Retinal pigment epithelial cell (primary cell): ENCODE measurements at regions not wholly inside any gene's neighbourhood (a gene's known extent, or its start where the extent isn't known, plus 50 kb on each side); places are given as distances from the start of the nearest gene placed in this dataset.

Experiments used
- DNase-seq: peaks from one replicate; pipeline ENCODE4 v3.0.0-alpha.2; 2010; ENCODE audit warnings: low read depth
- H3K4me3 ChIP-seq: 2 replicates; pipeline ENCODE4 v1.5.1; 2011; ENCODE audit warnings: mild to moderate bottlenecking, low read length, control low read depth, moderate library complexity
- CTCF ChIP-seq: conservative IDR thresholded peaks from 2 replicates; pipeline ENCODE4 v1.5.1; 2011; ENCODE audit warnings: low read depth, low read length, control low read depth, inconsistent platforms

DNA sequence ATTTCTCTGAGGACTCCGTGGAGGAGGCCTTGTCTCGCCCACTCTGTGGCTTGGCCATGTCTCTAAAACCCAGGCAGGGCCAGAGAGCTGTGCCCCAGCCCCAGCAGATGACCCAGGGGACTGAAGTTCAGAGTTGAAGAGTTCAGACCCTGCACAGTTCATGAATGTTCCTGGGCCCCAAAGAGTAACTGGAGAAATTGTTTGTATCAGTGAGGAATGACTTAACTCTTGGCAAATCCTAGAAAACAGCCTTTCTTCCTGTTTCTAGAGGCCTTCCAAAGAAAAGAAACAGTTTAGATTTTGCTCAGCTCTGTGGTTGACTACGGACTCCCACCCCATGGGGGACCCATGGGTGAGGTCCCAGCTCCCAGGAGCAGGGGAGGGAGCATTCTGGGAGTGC is 62.1 kb upstream of the EYA2 start:
- DNase-seq = no peak
- no peak overlapping the region for H3K4me3 ChIP-seq
- no peak for TF ChIP-seq CTCF

DNA sequence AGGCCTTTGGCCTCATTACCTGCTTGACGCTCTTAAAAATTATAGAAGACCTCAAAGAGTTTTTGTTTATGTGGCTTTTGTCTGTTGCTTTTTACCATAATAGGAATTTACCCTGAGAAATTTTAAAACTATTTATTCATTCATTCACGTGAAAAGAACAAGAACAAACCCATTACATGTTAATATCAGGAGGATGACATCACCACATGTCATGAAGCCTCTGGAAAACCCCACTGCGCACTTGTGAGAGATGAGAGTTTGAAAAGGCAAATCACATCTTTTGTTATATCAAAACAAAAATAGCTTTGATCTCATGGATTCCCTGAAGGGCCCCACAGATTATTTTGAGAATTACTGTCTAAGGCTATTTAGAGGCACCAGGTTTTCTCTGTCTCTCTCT is 61.3 kb upstream of the EYA2 start:
- no peak overlapping the region for H3K4me3 ChIP-seq
- DNase-seq = no peak
- no peak for TF ChIP-seq CTCF

- H3K4me3 ChIP-seq = no peak overlapping the region
- no peak for TF ChIP-seq CTCF
- DNase-seq = no peak
These were observed 59.2 kb upstream of the EYA2 start for GRCh38 chr20:46835418-46835817.

GRCh38 chr20:46837083-46837482 is 57.6 kb upstream of the EYA2 start:
- no peak for DNase-seq
- TF ChIP-seq CTCF = no peak
- H3K4me3 ChIP-seq = no peak overlapping the region

GRCh38 chr20:46838011-46838410 is 56.6 kb upstream of the EYA2 start:
- no peak for DNase-seq
- no peak overlapping the region for H3K4me3 ChIP-seq
- TF ChIP-seq CTCF = no peak

DNA sequence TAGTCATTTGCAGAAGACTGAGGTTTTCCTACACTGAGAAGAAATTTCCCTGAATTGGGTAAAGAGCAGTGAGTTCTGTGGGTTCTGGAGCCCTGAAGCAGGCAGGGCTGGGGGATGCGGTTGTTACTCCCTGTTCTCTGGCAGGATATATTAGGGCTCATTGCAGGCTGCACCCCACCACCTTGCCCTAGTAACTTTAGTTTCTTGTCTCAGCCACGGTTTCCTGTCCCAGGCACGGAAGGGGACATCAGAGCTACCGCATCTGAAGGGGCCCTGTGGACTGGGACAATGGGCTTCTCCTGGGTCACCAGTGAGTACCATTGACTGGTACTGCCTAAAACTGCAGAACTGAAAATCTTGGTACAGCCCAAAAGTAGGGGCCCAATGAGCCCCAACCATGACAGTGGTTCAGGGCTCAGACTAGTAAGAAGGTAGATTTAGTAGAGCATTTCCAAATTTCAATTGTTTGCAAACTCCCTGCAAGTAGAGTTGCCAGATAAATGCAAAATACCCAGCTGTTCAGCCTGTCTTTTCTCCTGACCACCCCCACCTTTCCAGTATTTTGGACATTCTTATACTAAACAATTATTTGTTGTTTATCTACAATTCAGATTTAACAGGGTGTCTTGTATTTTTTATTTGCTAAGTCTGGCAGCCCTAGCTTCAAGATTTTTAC is 54.5 kb upstream of the EYA2 start:
- no peak for TF ChIP-seq CTCF
- H3K4me3 ChIP-seq = no peak overlapping the region
- no peak for DNase-seq
